ENCODE measurements at regions not wholly inside any gene's neighbourhood (a gene's known extent, or its start where the extent isn't known, plus 50 kb on each side); places are given as distances from the start of the nearest gene placed in this dataset.
"Not testable (repeated sequence)": the region's sequence is repeated elsewhere in the genome, so short reads cannot be mapped to it uniquely, and the experiment has no call there.

- BruUV-seq (replicated peaks): no TSS peak
- H3K36me3 Mint-ChIP-seq (ENCODE audit: insufficient read depth, unreplicated experiment): no peaks in the 10 kb centered on the region
- TF ChIP-seq CTCF (IDR thresholded peaks at IDR 0.05; ENCODE audit: unreplicated experiment): no peak
- intact Hi-C loops (cut with micrococcal nuclease): no loop called here
- H3K9me3 Mint-ChIP-seq (ENCODE audit: unreplicated experiment): no peaks in the 10 kb centered on the region
- ChIA-PET POLR2A (no interaction called here), CTCF (no interaction called here)
- peaks cover 50% of the 10 kb centered on the region for H3K27me3 Mint-ChIP-seq (ENCODE audit: insufficient read depth, unreplicated experiment)
- H3K27ac Mint-ChIP-seq (ENCODE audit: low read depth, unreplicated experiment): no peak overlapping the region
- DNase-seq (ENCODE audit: unreplicated experiment): no peak
- H3K4me1 Mint-ChIP-seq (ENCODE audit: insufficient read depth, unreplicated experiment): no peaks in the 10 kb centered on the region
- H3K4me3 Mint-ChIP-seq (ENCODE audit: unreplicated experiment): no peak overlapping the region
Observed at GRCh38 chr7:119994928-119995327, 278.0 kb upstream of the KCND2 start.

- H3K27ac Mint-ChIP-seq (ENCODE audit: low read depth, unreplicated experiment): no peak overlapping the region
- DNase-seq (ENCODE audit: unreplicated experiment): no peak
- no peak for TF ChIP-seq CTCF (IDR thresholded peaks at IDR 0.05; ENCODE audit: unreplicated experiment)
- no peak overlapping the region for H3K4me3 Mint-ChIP-seq (ENCODE audit: unreplicated experiment)
- intact Hi-C loops (cut with micrococcal nuclease): no loop called here
- no peaks in the 10 kb centered on the region for H3K9me3 Mint-ChIP-seq (ENCODE audit: unreplicated experiment)
- H3K27me3 Mint-ChIP-seq (ENCODE audit: insufficient read depth, unreplicated experiment): peaks cover 52% of the 10 kb centered on the region
- H3K4me1 Mint-ChIP-seq (ENCODE audit: insufficient read depth, unreplicated experiment): no peaks in the 10 kb centered on the region
- ChIA-PET CTCF (no interaction called here), POLR2A (no interaction called here)
- no peaks in the 10 kb centered on the region for H3K36me3 Mint-ChIP-seq (ENCODE audit: insufficient read depth, unreplicated experiment)
- no TSS peak for BruUV-seq (replicated peaks)
Observed at GRCh38 chr7:119996634-119997033, 276.3 kb upstream of the KCND2 start.

GRCh38 chr7:119999738-120000475, 273.1 kb upstream of the KCND2 start:
- Mint-ChIP-seq H3K9me3 (ENCODE audit: unreplicated experiment) (no peaks in the 10 kb centered on the region), H3K4me3 (ENCODE audit: unreplicated experiment) (no peak overlapping the region), H3K36me3 (ENCODE audit: insufficient read depth, unreplicated experiment) (no peaks in the 10 kb centered on the region), H3K27me3 (ENCODE audit: insufficient read depth, unreplicated experiment) (peaks cover 53% of the 10 kb centered on the region), H3K4me1 (ENCODE audit: insufficient read depth, unreplicated experiment) (no peaks in the 10 kb centered on the region), H3K27ac (ENCODE audit: low read depth, unreplicated experiment) (no peak overlapping the region)
- no TSS peak for BruUV-seq (replicated peaks)
- CTCF ChIA-PET: no interaction called here
- POLR2A ChIA-PET: no interaction called here
- no peak for DNase-seq (ENCODE audit: unreplicated experiment)
- TF ChIP-seq CTCF (IDR thresholded peaks at IDR 0.05; ENCODE audit: unreplicated experiment): no peak
- intact Hi-C loops (cut with micrococcal nuclease): no loop called here

- Mint-ChIP-seq H3K4me3 (ENCODE audit: unreplicated experiment) (no peak overlapping the region), H3K4me1 (ENCODE audit: insufficient read depth, unreplicated experiment) (no peaks in the 10 kb centered on the region), H3K9me3 (ENCODE audit: unreplicated experiment) (peaks cover 11% of the 10 kb centered on the region), H3K36me3 (ENCODE audit: insufficient read depth, unreplicated experiment) (no peaks in the 10 kb centered on the region), H3K27ac (ENCODE audit: low read depth, unreplicated experiment) (no peak overlapping the region), H3K27me3 (ENCODE audit: insufficient read depth, unreplicated experiment) (peaks cover 42% of the 10 kb centered on the region)
- no peak for DNase-seq (ENCODE audit: unreplicated experiment)
- intact Hi-C loops (cut with micrococcal nuclease): no loop called here
- ChIA-PET POLR2A (no interaction called here), CTCF (no interaction called here)
- no peak for TF ChIP-seq CTCF (IDR thresholded peaks at IDR 0.05; ENCODE audit: unreplicated experiment)
- BruUV-seq (replicated peaks): no TSS peak
Observed at GRCh38 chr7:120005720-120006119, 267.3 kb upstream of the KCND2 start.

- not testable (repeated sequence) for BruUV-seq (replicated peaks)
Observed at GRCh38 chr7:120014301-120014700, 258.7 kb upstream of the KCND2 start.

More at GRCh38 chr7:120014301-120014700, 258.7 kb upstream of the KCND2 start:
- H3K36me3 Mint-ChIP-seq (ENCODE audit: insufficient read depth, unreplicated experiment); H3K4me3 Mint-ChIP-seq (ENCODE audit: unreplicated experiment); POLR2A ChIA-PET; H3K4me1 Mint-ChIP-seq (ENCODE audit: insufficient read depth, unreplicated experiment); intact Hi-C loops (cut with micrococcal nuclease); H3K27ac Mint-ChIP-seq (ENCODE audit: low read depth, unreplicated experiment); DNase-seq (ENCODE audit: unreplicated experiment); CTCF ChIA-PET: not testable (repeated sequence)
- Mint-ChIP-seq H3K9me3 (ENCODE audit: unreplicated experiment) (peaks cover 11% of the 10 kb centered on the region), H3K27me3 (ENCODE audit: insufficient read depth, unreplicated experiment) (peaks cover 12% of the 10 kb centered on the region)

Data from MCF 10A (cell line).